ENCODE measurements at regions not wholly inside any gene's neighbourhood (a gene's known extent, or its start where the extent isn't known, plus 50 kb on each side); places are given as distances from the start of the nearest gene placed in this dataset.

- no peak for TF ChIP-seq CTCF (IDR thresholded peaks at IDR 0.05; ENCODE audit: insufficient read depth, low read length)
- DNase-seq (ENCODE audit: low read depth) = peak; percentile 17
- no peak overlapping the region for H3K4me3 ChIP-seq (ENCODE audit: low read depth, low read length)
Measured at GRCh38 chr13:38202740-38203139, 146.9 kb upstream of the UFM1 start.

DNA sequence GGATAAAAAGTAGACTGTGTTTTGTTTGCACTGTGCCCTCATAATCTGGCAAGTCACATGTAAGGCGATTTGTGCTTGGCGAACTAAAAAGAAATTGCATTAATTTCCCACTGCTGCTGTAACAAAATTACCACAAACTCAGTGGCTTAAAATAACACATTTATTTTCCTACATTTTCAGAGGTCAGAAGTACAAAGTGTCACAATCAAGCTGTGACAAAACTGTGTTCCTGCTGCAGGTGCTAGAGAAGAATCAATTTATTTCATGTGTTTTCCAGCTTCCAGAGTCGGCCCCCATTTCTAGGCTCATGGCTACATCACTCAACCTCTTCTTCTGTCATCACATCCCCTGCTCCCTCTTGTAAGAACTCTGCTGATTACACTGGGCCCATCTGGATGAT lies 158.6 kb upstream of the UFM1 start:
- DNase-seq (ENCODE audit: low read depth) = no peak
- no peak overlapping the region for H3K4me3 ChIP-seq (ENCODE audit: low read depth, low read length)
- no peak for TF ChIP-seq CTCF (IDR thresholded peaks at IDR 0.05; ENCODE audit: insufficient read depth, low read length)

GRCh38 chr13:38180670-38181069 lies 169.0 kb upstream of the UFM1 start:
- H3K4me3 ChIP-seq (ENCODE audit: low read depth, low read length) = no peak overlapping the region
- no peak for TF ChIP-seq CTCF (IDR thresholded peaks at IDR 0.05; ENCODE audit: insufficient read depth, low read length)
- no peak for DNase-seq (ENCODE audit: low read depth)

GRCh38 chr13:38180126-38180525 lies 169.5 kb upstream of the UFM1 start:
- no peak overlapping the region for H3K4me3 ChIP-seq (ENCODE audit: low read depth, low read length)
- TF ChIP-seq CTCF (IDR thresholded peaks at IDR 0.05; ENCODE audit: insufficient read depth, low read length) = no peak
- peak; percentile 81 for DNase-seq (ENCODE audit: low read depth)

- DNase-seq (ENCODE audit: low read depth) = no peak
- no peak for TF ChIP-seq CTCF (IDR thresholded peaks at IDR 0.05; ENCODE audit: insufficient read depth, low read length)
- H3K4me3 ChIP-seq (ENCODE audit: low read depth, low read length) = no peak overlapping the region
Measured at GRCh38 chr13:38176664-38177063, 173.0 kb upstream of the UFM1 start.

DNA sequence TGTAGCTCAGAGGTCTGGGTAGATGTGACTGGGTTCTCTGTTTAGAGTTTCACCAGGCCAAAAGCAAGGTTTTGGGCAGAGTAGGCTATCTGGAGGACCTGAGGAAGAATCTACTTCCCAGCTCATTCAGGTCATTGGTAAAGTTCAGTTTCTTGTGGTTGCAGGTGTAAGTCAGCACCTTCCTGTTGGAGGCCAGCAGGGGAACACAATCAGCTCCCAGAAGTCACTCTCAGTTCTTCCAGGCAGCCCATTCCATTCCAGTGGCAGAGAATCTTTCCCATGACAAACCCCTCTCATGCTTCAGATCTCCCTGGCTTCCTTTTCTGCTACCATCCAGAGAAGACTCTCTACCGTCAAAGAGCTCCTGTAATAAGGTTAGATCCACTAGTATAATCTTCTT lies 176.2 kb upstream of the UFM1 start:
- DNase-seq (ENCODE audit: low read depth) = no peak
- no peak overlapping the region for H3K4me3 ChIP-seq (ENCODE audit: low read depth, low read length)
- no peak for TF ChIP-seq CTCF (IDR thresholded peaks at IDR 0.05; ENCODE audit: insufficient read depth, low read length)

- no peak for TF ChIP-seq CTCF (IDR thresholded peaks at IDR 0.05; ENCODE audit: insufficient read depth, low read length)
- no peak for DNase-seq (ENCODE audit: low read depth)
Measured at GRCh38 chr13:38167164-38167822, 182.4 kb upstream of the UFM1 start.

More at GRCh38 chr13:38167164-38167822, 182.4 kb upstream of the UFM1 start:
- no peak overlapping the region for H3K4me3 ChIP-seq (ENCODE audit: low read depth, low read length)

All from fibroblast of the aortic adventitia (primary cell).